SU-DHL-6 (cell line): ENCODE measurements at regions not wholly inside any gene's neighbourhood (a gene's known extent, or its start where the extent isn't known, plus 50 kb on each side); places are given as distances from the start of the nearest gene placed in this dataset.

Experiments used
- H2AFZ ChIP-seq: fragments of 200-600 bp; sonication (generic); 2 replicates; pipeline ENCODE4 v1.6.1; 2014; ENCODE audit warnings: low read depth, mild to moderate bottlenecking, moderate library complexity, mixed read lengths, antibody characterized with exemption, low read length; ENCODE audit not compliant: severe bottlenecking
- H3F3A ChIP-seq: fragments of 200-600 bp; shearing (Covaris generic); 2 replicates; pipeline ENCODE4 v1.6.0; 2016; ENCODE audit warnings: antibody characterized with exemption, mild to moderate bottlenecking; ENCODE audit not compliant: insufficient read depth
- H3K27ac ChIP-seq: fragments of 200-600 bp; sonication (generic); 2 replicates; pipeline ENCODE4 v1.5.1; 2016; ENCODE audit warnings: low read depth, mild to moderate bottlenecking, low read length, moderate library complexity, mixed read lengths
- H3K27me3 ChIP-seq: fragments of 200-600 bp; sonication (generic), shearing (Covaris generic); 2 replicates; pipeline ENCODE4 v1.6.0; 2014; ENCODE audit warnings: mild to moderate bottlenecking, low read length
- H3K36me3 ChIP-seq: fragments of 200-600 bp; sonication (generic); 2 replicates; pipeline ENCODE4 v1.6.1; 2014; ENCODE audit warnings: mild to moderate bottlenecking, low read length, mixed read lengths
- H3K4me2 ChIP-seq: fragments of 300-600, 200-600 bp; shearing (Covaris generic), sonication (generic); 2 replicates; pipeline ENCODE4 v1.6.0; 2014; ENCODE audit warnings: low read length, low read depth, mild to moderate bottlenecking; ENCODE audit not compliant: poor library complexity, severe bottlenecking
- H3K4me3 ChIP-seq: fragments of 200-600 bp; sonication (generic); 2 replicates; pipeline ENCODE4 v1.5.1; 2014; ENCODE audit warnings: antibody characterized with exemption, low read length, mild to moderate bottlenecking, mixed read lengths; ENCODE audit not compliant: insufficient read depth, poor library complexity, severe bottlenecking
- H3K79me2 ChIP-seq: fragments of 200-600 bp; sonication (generic); 2 replicates; pipeline ENCODE4 v1.6.1; 2014; ENCODE audit warnings: mild to moderate bottlenecking, low read length, moderate library complexity; ENCODE audit not compliant: insufficient read depth
- H3K9ac ChIP-seq: fragments of 200-600 bp; sonication (generic); 2 replicates; pipeline ENCODE4 v1.7.0; 2014; ENCODE audit warnings: mild to moderate bottlenecking, low read length
- H3K9me2 ChIP-seq: fragments of 200-600 bp; sonication (generic); replicated peaks from 2 replicates; pipeline ENCODE4 v1.6.1; 2014; ENCODE audit warnings: low read length; ENCODE audit not compliant: insufficient read depth
- H3K9me3 ChIP-seq: fragments of 200-600 bp; sonication (generic); 2 replicates; pipeline ENCODE4 v1.6.1; 2014; ENCODE audit warnings: low read length, mixed read lengths; ENCODE audit not compliant: insufficient read depth
- H4K20me1 ChIP-seq: fragments of 200-600 bp; sonication (generic); 2 replicates; pipeline ENCODE4 v1.6.1; 2014; ENCODE audit warnings: low read depth, mild to moderate bottlenecking, antibody characterized with exemption, low read length, moderate library complexity, mixed read lengths
- CTCF ChIP-seq: fragments of 200-600 bp; sonication (generic); IDR thresholded peaks from one replicate; pipeline ENCODE4 v1.5.1; 2017; ENCODE audit warnings: antibody characterized with exemption, mild to moderate bottlenecking, low read length, moderate library complexity; ENCODE audit not compliant: insufficient read depth, poor library complexity, severe bottlenecking
- EZH2phosphoT487 ChIP-seq: fragments of 200-600 bp; sonication (generic), shearing (Covaris generic); conservative IDR thresholded peaks from 2 replicates; pipeline ENCODE4 v1.6.1; 2018; ENCODE audit warnings: mild to moderate bottlenecking, antibody characterized with exemption, low read length, moderate library complexity, mixed read lengths

GRCh38 chr2:8458503-8459459 is 223.1 kb upstream of the ID2 start:
- H3K4me2 ChIP-seq: no peak overlapping the region
- no peak overlapping the region for H3K4me3 ChIP-seq
- no peaks in the 10 kb centered on the region for H3K27me3 ChIP-seq
- H3K36me3 ChIP-seq: no peaks in the 10 kb centered on the region
- no peak overlapping the region for H3K27ac ChIP-seq
- H3K9me3 ChIP-seq: no peaks in the 10 kb centered on the region
- H2AFZ ChIP-seq: no peak overlapping the region
- no peaks in the 10 kb centered on the region for H3K79me2 ChIP-seq
- no peaks in the 10 kb centered on the region for H4K20me1 ChIP-seq
- TF ChIP-seq EZH2phosphoT487: no peak
- no peak for TF ChIP-seq CTCF
- H3K9me2 ChIP-seq: no peaks in the 10 kb centered on the region
- H3F3A ChIP-seq: no peaks in the 10 kb centered on the region
- no peak overlapping the region for H3K9ac ChIP-seq

DNA sequence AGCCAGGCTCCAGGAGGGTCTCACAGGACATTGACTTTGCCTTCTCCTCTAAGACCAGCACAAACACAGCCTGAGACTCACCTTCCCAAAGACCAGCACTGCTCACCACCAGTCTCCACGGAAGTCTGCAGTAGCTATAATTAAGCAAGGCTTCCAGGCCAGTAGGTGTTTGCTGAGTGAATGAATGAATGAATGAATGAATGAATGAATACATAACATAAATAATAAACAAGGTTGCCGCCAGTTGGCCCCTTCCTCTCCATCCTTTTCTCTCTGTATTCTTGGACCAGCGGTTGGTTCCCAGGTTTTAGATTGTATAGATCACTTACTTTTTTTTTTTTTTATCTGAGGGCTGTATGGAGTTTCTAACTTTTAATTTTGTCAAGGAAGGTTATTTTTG is 222.4 kb upstream of the ID2 start:
- Histone ChIP-seq H3K27ac (no peak overlapping the region), H4K20me1 (no peaks in the 10 kb centered on the region), H3K27me3 (no peaks in the 10 kb centered on the region), H3K9me2 (no peaks in the 10 kb centered on the region), H3K36me3 (no peaks in the 10 kb centered on the region), H3K4me2 (no peak overlapping the region), H2AFZ (no peak overlapping the region), H3K79me2 (no peaks in the 10 kb centered on the region), H3K4me3 (no peak overlapping the region), H3F3A (no peaks in the 10 kb centered on the region), H3K9me3 (no peaks in the 10 kb centered on the region), H3K9ac (no peak overlapping the region)
- TF ChIP-seq EZH2phosphoT487 (no peak), CTCF (no peak)

- Histone ChIP-seq H3K79me2 (no peaks in the 10 kb centered on the region), H3F3A (no peaks in the 10 kb centered on the region), H3K27ac (no peak overlapping the region), H3K27me3 (no peaks in the 10 kb centered on the region), H3K9ac (no peak overlapping the region), H3K36me3 (no peaks in the 10 kb centered on the region), H4K20me1 (no peaks in the 10 kb centered on the region), H3K4me2 (no peak overlapping the region), H3K9me2 (no peaks in the 10 kb centered on the region), H3K4me3 (no peak overlapping the region), H2AFZ (no peak overlapping the region), H3K9me3 (no peaks in the 10 kb centered on the region)
- TF ChIP-seq CTCF: no peak
- TF ChIP-seq EZH2phosphoT487: no peak
Measured at GRCh38 chr2:8461341-8461740, 220.5 kb upstream of the ID2 start.
